ENCODE measurements at regions not wholly inside any gene's neighbourhood (a gene's known extent, or its start where the extent isn't known, plus 50 kb on each side); places are given as distances from the start of the nearest gene placed in this dataset.

DNA sequence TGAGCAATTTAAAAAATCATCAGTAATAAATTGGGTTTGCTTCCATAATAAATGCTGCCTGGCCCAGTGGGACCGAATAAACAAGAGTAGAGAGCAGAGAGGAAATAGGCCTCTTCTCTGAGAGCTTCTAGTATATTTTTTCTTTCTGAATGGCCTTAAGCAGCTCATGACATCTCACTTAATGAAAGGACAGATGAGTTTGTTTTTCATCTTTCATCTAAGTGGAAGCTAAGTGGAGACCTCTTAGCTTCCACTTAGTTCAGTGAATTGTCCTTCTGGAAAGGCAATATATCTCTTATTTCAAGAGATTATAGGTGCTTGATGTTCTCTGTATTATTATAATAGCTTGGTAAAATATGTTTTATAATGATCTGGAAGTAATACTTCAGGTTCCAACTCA, 245.9 kb upstream of the ANO3 start:
- TF ChIP-seq, protein P1, sequence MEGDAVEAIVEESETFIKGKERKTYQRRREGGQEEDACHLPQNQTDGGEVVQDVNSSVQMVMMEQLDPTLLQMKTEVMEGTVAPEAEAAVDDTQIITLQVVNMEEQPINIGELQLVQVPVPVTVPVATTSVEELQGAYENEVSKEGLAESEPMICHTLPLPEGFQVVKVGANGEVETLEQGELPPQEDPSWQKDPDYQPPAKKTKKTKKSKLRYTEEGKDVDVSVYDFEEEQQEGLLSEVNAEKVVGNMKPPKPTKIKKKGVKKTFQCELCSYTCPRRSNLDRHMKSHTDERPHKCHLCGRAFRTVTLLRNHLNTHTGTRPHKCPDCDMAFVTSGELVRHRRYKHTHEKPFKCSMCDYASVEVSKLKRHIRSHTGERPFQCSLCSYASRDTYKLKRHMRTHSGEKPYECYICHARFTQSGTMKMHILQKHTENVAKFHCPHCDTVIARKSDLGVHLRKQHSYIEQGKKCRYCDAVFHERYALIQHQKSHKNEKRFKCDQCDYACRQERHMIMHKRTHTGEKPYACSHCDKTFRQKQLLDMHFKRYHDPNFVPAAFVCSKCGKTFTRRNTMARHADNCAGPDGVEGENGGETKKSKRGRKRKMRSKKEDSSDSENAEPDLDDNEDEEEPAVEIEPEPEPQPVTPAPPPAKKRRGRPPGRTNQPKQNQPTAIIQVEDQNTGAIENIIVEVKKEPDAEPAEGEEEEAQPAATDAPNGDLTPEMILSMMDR (IDR thresholded peaks at IDR 0.05; ENCODE audit: low read length) = no peak
- no peak for TF ChIP-seq EZH2 (IDR thresholded peaks at IDR 0.05; ENCODE audit: borderline replicate concordance, low read length)
